ENCODE measurements at regions not wholly inside any gene's neighbourhood (a gene's known extent, or its start where the extent isn't known, plus 50 kb on each side); places are given as distances from the start of the nearest gene placed in this dataset.

DNA sequence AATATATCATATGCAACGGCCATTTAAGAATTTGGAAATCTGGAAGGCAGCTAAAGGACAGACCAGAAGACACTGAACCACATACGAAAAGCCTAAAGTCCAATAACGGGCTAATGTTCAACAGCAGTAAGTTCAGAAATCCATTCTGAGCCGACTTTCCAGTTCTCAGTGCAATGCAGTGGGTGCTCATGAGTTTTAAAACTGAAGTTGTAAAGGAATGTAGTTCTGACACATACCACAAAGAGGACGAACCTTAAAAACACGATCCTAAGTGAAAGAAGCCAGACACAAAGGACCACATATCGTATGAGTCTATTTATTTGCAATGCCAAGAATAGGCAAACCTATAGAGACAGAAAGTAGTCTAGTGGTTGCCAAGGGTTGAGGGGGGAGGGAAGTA is 278.3 kb upstream of the ZFHX3 start:
- ATAC-seq (ENCODE audit: low read depth): no peak
- H4K5ac ChIP-seq (ENCODE audit: low read depth, low read length): no peak overlapping the region

More for the DNA sequence above, 278.3 kb upstream of the ZFHX3 start:
- dilution Hi-C loops (cut with HindIII; ENCODE audit: low sequenced_read_pairs, unreplicated experiment) (no loop called here), in situ Hi-C loops (cut with MboI; ENCODE audit: low sequenced_read_pairs) (no loop called here), intact Hi-C loops (cut with micrococcal nuclease) (no loop called here)
- BruUV-seq (replicated peaks): no TSS peak
- no peak overlapping the region for H3K23ac ChIP-seq (ENCODE audit: low read depth, low read length)
- H2BK15ac ChIP-seq (ENCODE audit: low read depth, low read length): no peak overlapping the region
- H3K27ac ChIP-seq (ENCODE audit: insufficient read depth, low read length): no peak overlapping the region
- H2BK20ac ChIP-seq (ENCODE audit: low read depth, low read length): no peak overlapping the region
- H3K14ac ChIP-seq (replicated peaks; ENCODE audit: low read depth, low read length): no peak overlapping the region
- CTCF ChIA-PET: no interaction called here
- H3K36me3 ChIP-seq (ENCODE audit: control insufficient read depth, insufficient read depth, low read length): no peaks in the 10 kb centered on the region; the same call in 1 of the 2 replicates
- POLR2A ChIA-PET (ENCODE audit: unreplicated experiment): no interaction called here
- WGBS, 2 experiments (ENCODE audit: extremely low coverage in 2 of 2, insufficient read length in 1 of 2): 93% methylated on average over 3 of the region's 7 CpGs; no CpG with 5 or more reads in 1 of the 2 experiments
- H3K56ac ChIP-seq (ENCODE audit: extremely low read depth, insufficient read depth, low read length): no peak overlapping the region
- TF ChIP-seq MAZ (IDR thresholded peaks at IDR 0.05; ENCODE audit: borderline replicate concordance, low read depth, low read length) (no peak), MXI1 (IDR thresholded peaks at IDR 0.05; ENCODE audit: borderline replicate concordance, low read depth, low read length) (no peak)
- TF ChIP-seq, protein P1, sequence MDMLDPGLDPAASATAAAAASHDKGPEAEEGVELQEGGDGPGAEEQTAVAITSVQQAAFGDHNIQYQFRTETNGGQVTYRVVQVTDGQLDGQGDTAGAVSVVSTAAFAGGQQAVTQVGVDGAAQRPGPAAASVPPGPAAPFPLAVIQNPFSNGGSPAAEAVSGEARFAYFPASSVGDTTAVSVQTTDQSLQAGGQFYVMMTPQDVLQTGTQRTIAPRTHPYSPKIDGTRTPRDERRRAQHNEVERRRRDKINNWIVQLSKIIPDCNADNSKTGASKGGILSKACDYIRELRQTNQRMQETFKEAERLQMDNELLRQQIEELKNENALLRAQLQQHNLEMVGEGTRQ (IDR thresholded peaks at IDR 0.05; ENCODE audit: low read depth, low read length): no peak
- H3K9ac ChIP-seq (ENCODE audit: low read depth, low read length): no peak overlapping the region
- H2BK5ac ChIP-seq (ENCODE audit: low read depth, low read length, poor library complexity, severe bottlenecking): no peak overlapping the region
- H3K4me2 ChIP-seq (ENCODE audit: low read depth, low read length): no peak overlapping the region
- no peak overlapping the region for H4K91ac ChIP-seq (ENCODE audit: insufficient read depth, low read depth, low read length)
- H4K8ac ChIP-seq (ENCODE audit: low read depth in 2 of 2, low read length in 2 of 2): no peak overlapping the region
- H2AK9ac ChIP-seq (replicated peaks; ENCODE audit: low read depth, low read length, poor library complexity): no peak overlapping the region
- DNase-seq: no peak
- no peaks in the 10 kb centered on the region for H4K20me1 ChIP-seq (ENCODE audit: insufficient read depth, low read length)
- H2BK120ac ChIP-seq (ENCODE audit: low read depth, low read length): no peak overlapping the region
- H3K4me1 ChIP-seq (ENCODE audit: control insufficient read depth, insufficient read depth, low read length): no peaks in the 10 kb centered on the region
- no peak overlapping the region for H2AFZ ChIP-seq (replicated peaks; ENCODE audit: low read length, poor library complexity)
- no peak overlapping the region for H3K4ac ChIP-seq (ENCODE audit: low read depth, low read length)
- no peak overlapping the region for H3K18ac ChIP-seq (ENCODE audit: low read depth, low read length)
- no peak overlapping the region for H2AK5ac ChIP-seq (ENCODE audit: low read depth, low read length)
- H3K4me3 ChIP-seq (ENCODE audit: insufficient read depth, low read depth, low read length): no peak overlapping the region
- H3K9me1 ChIP-seq (ENCODE audit: insufficient read depth, low read length): no peaks in the 10 kb centered on the region
- H3K79me1 ChIP-seq (ENCODE audit: low read depth in 1 of 2, low read length in 2 of 2): no peaks in the 10 kb centered on the region
- H3K27me3 ChIP-seq (ENCODE audit: control insufficient read depth, insufficient read depth, low read length): peaks cover 3% of the 10 kb centered on the region; the same call in 1 of the 2 replicates
- H3K9me3 ChIP-seq (ENCODE audit: control insufficient read depth, insufficient read depth, low read length): no peaks in the 10 kb centered on the region
